ENCODE measurements at regions not wholly inside any gene's neighbourhood (a gene's known extent, or its start where the extent isn't known, plus 50 kb on each side); places are given as distances from the start of the nearest gene placed in this dataset.

GRCh38 chr18:53864770-53865169 lies 359.7 kb downstream of the MBD2 start:
- Histone ChIP-seq H3K27ac (no peak overlapping the region), H3K27me3 (no peaks in the 10 kb centered on the region), H3K9me3 (no peaks in the 10 kb centered on the region), H3K4me1 (no peaks in the 10 kb centered on the region), H3K4me3 (no peak overlapping the region), H3K36me3 (no peaks in the 10 kb centered on the region)
- TF ChIP-seq EP300 (IDR thresholded peaks at IDR 0.05) (no peak), POLR2A (IDR thresholded peaks at IDR 0.05) (no peak), POLR2AphosphoS5 (IDR thresholded peaks at IDR 0.05) (no peak), CTCF (IDR thresholded peaks at IDR 0.05) (no peak)
- intact Hi-C loops (cut with DNase I) = no loop called here
- no peak for DNase-seq
- WGBS, 2 donors = 48 to 68% methylated on average over 5 of the region's 5 CpGs

GRCh38 chr18:53862921-53863320 lies 361.5 kb downstream of the MBD2 start:
- Histone ChIP-seq H3K4me1 (no peaks in the 10 kb centered on the region), H3K27me3 (no peaks in the 10 kb centered on the region), H3K9me3 (no peaks in the 10 kb centered on the region), H3K4me3 (no peak overlapping the region), H3K27ac (no peak overlapping the region), H3K36me3 (no peaks in the 10 kb centered on the region)
- no peak for DNase-seq
- intact Hi-C loops (cut with DNase I) = no loop called here
- no peak for TF ChIP-seq CTCF (IDR thresholded peaks at IDR 0.05)
- WGBS, 2 donors = 49 to 89% methylated on average over 1 of the region's 1 CpG

GRCh38 chr18:53861185-53861584 lies 363.3 kb downstream of the MBD2 start:
- Histone ChIP-seq H3K9me3 (no peaks in the 10 kb centered on the region), H3K36me3 (no peaks in the 10 kb centered on the region), H3K4me1 (no peaks in the 10 kb centered on the region), H3K27ac (no peak overlapping the region), H3K4me3 (no peak overlapping the region), H3K27me3 (no peaks in the 10 kb centered on the region)
- intact Hi-C loops (cut with DNase I) = no loop called here
- 83% methylated on average over 1 of the region's 1 CpG; no CpG with 5 or more reads in 1 of the 2 donors for WGBS, 2 donors
- DNase-seq = no peak
- TF ChIP-seq POLR2AphosphoS5 (IDR thresholded peaks at IDR 0.05) = no peak
- TF ChIP-seq POLR2A (IDR thresholded peaks at IDR 0.05) = no peak
- TF ChIP-seq CTCF (IDR thresholded peaks at IDR 0.05) = no peak
- TF ChIP-seq EP300 (IDR thresholded peaks at IDR 0.05) = no peak

- 90 to 96% methylated on average over 1 of the region's 1 CpG for WGBS, 2 donors
- no peak for DNase-seq
- Histone ChIP-seq H3K27ac (no peak overlapping the region), H3K27me3 (no peaks in the 10 kb centered on the region), H3K4me1 (no peaks in the 10 kb centered on the region), H3K4me3 (no peak overlapping the region), H3K9me3 (no peaks in the 10 kb centered on the region), H3K36me3 (no peaks in the 10 kb centered on the region)
- intact Hi-C loops (cut with DNase I) = loop anchor here (10.0 kb wide), 1 partner anchor 65 kb away; no protein-coding TSS in a partner anchor
- TF ChIP-seq POLR2A (IDR thresholded peaks at IDR 0.05) (no peak), EP300 (IDR thresholded peaks at IDR 0.05) (no peak), POLR2AphosphoS5 (IDR thresholded peaks at IDR 0.05) (no peak), CTCF (IDR thresholded peaks at IDR 0.05) (no peak)
Observed at GRCh38 chr18:53859764-53860163, 364.7 kb downstream of the MBD2 start.

GRCh38 chr18:53850902-53851301 lies 373.6 kb downstream of the MBD2 start:
- no peaks in the 10 kb centered on the region for H3K27me3 ChIP-seq
- peaks cover 0 to 3% (median 0%) of the 10 kb centered on the region in 4 donors for H3K9me3 ChIP-seq
- TF ChIP-seq EP300 (IDR thresholded peaks at IDR 0.05) (no peak), POLR2AphosphoS5 (IDR thresholded peaks at IDR 0.05) (no peak), CTCF (IDR thresholded peaks at IDR 0.05) (no peak), POLR2A (IDR thresholded peaks at IDR 0.05) (no peak)
- H3K27ac ChIP-seq = no peak overlapping the region
- H3K36me3 ChIP-seq = no peaks in the 10 kb centered on the region
- no peak for DNase-seq
- no peak overlapping the region for H3K4me3 ChIP-seq
- H3K4me1 ChIP-seq = no peaks in the 10 kb centered on the region
- intact Hi-C loops (cut with DNase I) = loop anchor here (10.0 kb wide), 1 partner anchor 56 kb away; no protein-coding TSS in a partner anchor
